GM12891 (cell line): ENCODE measurements at regions not wholly inside any gene's neighbourhood (a gene's known extent, or its start where the extent isn't known, plus 50 kb on each side); places are given as distances from the start of the nearest gene placed in this dataset.

Experiments
- PAX5 ChIP-seq: IDR thresholded peaks from 2 replicates; pipeline ENCODE4 v1.6.1; 2011; ENCODE audit warnings: low read length, moderate library complexity, mild to moderate bottlenecking; ENCODE audit not compliant: insufficient read depth, severe bottlenecking
- POLR2A ChIP-seq: IDR thresholded peaks from 2 replicates; pipeline ENCODE4 v1.6.1; 2011; ENCODE audit warnings: low read depth, low read length, control low read depth
- POLR2AphosphoS5 ChIP-seq: IDR thresholded peaks from 2 replicates; pipeline ENCODE4 v1.6.1; 2011; ENCODE audit warnings: low read depth, low read length, control low read depth
- SPI1 ChIP-seq: IDR thresholded peaks from 2 replicates; pipeline ENCODE4 v1.6.1; 2011; ENCODE audit warnings: low read depth, low read length, control low read depth
- TAF1 ChIP-seq: IDR thresholded peaks from 2 replicates; pipeline ENCODE4 v1.6.1; 2011; ENCODE audit warnings: low read depth, low read length, control low read depth

DNA sequence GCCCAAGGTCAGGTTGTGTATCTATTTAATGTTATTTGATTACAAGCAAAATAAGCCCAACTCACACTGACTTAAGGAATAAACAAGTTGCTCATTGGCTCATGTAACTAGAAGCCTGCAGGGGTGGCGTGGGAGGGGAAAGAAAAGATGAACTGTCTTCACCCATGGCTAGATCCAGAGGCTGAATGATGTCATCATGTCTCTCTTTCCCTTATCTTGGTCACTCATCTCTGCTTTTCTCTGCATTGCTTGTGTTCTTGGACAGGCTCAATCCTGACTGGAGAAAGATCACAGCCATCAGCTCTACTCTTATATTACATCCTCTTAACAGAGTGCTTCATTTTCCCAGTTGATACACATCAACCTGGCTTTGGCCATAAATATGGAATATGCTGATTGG, 290.0 kb upstream of the DIAPH2 start:
- TF ChIP-seq POLR2A (no peak), PAX5 (no peak), TAF1 (no peak), SPI1 (no peak), POLR2AphosphoS5 (no peak)
